Aorta (tissue), 5 donors: ENCODE measurements at regions not wholly inside any gene's neighbourhood (a gene's known extent, or its start where the extent isn't known, plus 50 kb on each side); places are given as distances from the start of the nearest gene placed in this dataset.
"Not testable (repeated sequence)": the region's sequence is repeated elsewhere in the genome, so short reads cannot be mapped to it uniquely, and the experiment has no call there.

ENCODE experiments used
- ATAC-seq: fragments of 200-7000 bp; cut with Tn5 transposase; one replicate; pipeline ENCODE4 v1.9.1; 2022; ENCODE audit warnings: moderate library complexity; ENCODE audit not compliant: low FRiP score
- DNase-seq, 2 donors: peaks; one replicate each; pipeline ENCODE4 v3.0.0-alpha.2; 2020
- H3K27ac ChIP-seq, 2 donors: one replicate each; pipeline ENCODE4 v1.5.1; 2013; ENCODE audit warnings: low read length in 2 of 2, mild to moderate bottlenecking in 2 of 2, moderate library complexity in 2 of 2, control low read depth in 1 of 2, inconsistent platforms in 1 of 2, low read depth in 1 of 2
- H3K27me3 ChIP-seq, 2 donors: one replicate each; pipeline ENCODE4 v1.6.1; 2013; ENCODE audit warnings: control low read depth in 1 of 2, low read length in 1 of 2, mild to moderate bottlenecking in 1 of 2, moderate library complexity in 1 of 2; ENCODE audit not compliant: insufficient read depth in 2 of 2, control insufficient read depth in 1 of 2
- H3K36me3 ChIP-seq, 2 donors: one replicate each; pipeline ENCODE4 v1.6.1; 2013; ENCODE audit warnings: control low read depth in 1 of 2, low read length in 1 of 2, mild to moderate bottlenecking in 1 of 2; ENCODE audit not compliant: insufficient read depth in 2 of 2, control insufficient read depth in 1 of 2
- H3K4me1 ChIP-seq, 2 donors: one replicate each; pipeline ENCODE4 v1.6.1; 2013; ENCODE audit warnings: low read length in 2 of 2, control low read depth in 1 of 2, mild to moderate bottlenecking in 1 of 2, moderate library complexity in 1 of 2; ENCODE audit not compliant: insufficient read depth in 2 of 2, control insufficient read depth in 1 of 2
- H3K4me3 ChIP-seq, 2 donors: one replicate each; pipeline ENCODE4 v1.5.1; 2013; ENCODE audit warnings: low read length in 2 of 2, control low read depth in 1 of 2, mild to moderate bottlenecking in 1 of 2
- H3K9me3 ChIP-seq: one replicate; pipeline ENCODE4 v1.6.1; 2013; ENCODE audit warnings: mild to moderate bottlenecking, low read length; ENCODE audit not compliant: control insufficient read depth
- WGBS, 2 donors: extraction: QIAGEN DNeasy Blood & Tissue Kit; methylation state at CpG; one replicate each; pipeline ENCODE4 v1.1.7; 2013; 5-methylcytosine and 5-hydroxymethylcytosine counted together
- intact Hi-C, 2 donors: fragments of 100-400 bp; cut with DNase I; formaldehyde crosslinking; loops; one replicate each; pipeline versions ENCODE4 v1.14.2 to v1.15.0; 2022
- donor health status: healthy with polysubstance abuse.
- donor health status: Bipolar disorder and iron deficiency.
- donor health status: DM: no; HTN: no; CAD: no.
- donor health status: DM: no; HTN: no; CAD: no.
- donor health status: DM: yes; HTN: yes; CAD: no.

DNA sequence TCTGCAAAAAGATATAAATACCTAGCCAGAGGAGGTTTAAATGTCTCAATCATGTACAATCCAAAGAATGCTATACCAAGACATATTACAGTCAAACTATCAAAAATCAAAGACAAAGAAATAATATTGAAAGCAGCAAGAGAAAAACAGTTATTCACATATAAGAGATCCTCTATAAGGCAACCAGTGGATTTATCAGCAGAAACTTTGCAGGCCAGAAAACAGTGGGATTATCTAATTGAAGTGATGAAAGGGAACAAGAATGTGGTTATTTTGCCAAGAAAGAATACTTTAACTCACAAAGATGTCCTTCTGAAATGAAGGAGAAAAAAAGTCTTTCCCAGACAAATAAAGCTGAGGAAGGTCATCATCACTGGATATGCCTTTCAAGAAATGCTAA, 1318.0 kb downstream of the CDH12 start:
- H3K9me3 ChIP-seq, H3K4me3 ChIP-seq, ATAC-seq, intact Hi-C loops, H3K36me3 ChIP-seq, H3K4me1 ChIP-seq, H3K27ac ChIP-seq, DNase-seq, H3K27me3 ChIP-seq: not testable (repeated sequence)

DNA sequence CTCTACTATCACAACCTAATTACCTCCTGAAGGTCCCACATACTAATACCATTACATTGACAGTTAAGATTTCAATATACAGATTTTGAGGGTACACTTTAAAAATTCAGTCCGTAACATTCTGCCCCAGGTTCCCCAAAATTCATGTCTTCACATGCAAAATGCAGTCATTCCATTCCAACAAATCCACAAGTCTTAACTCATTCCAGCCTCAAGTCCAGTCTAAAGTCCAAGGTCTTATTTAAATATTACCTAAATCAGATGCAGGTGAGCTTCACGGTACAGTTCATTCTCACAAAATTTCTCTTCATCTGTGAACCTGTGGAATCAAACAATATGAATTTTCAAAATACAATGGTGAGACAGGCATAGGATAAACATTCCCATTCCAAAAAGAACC, 1332.0 kb downstream of the CDH12 start:
- H3K9me3 ChIP-seq, H3K4me3 ChIP-seq, H3K4me1 ChIP-seq, H3K36me3 ChIP-seq, H3K27ac ChIP-seq, ATAC-seq, intact Hi-C loops, H3K27me3 ChIP-seq, DNase-seq: not testable (repeated sequence)
- WGBS, 2 donors = 94 to 98% methylated on average over 2 of the region's 2 CpGs

DNA sequence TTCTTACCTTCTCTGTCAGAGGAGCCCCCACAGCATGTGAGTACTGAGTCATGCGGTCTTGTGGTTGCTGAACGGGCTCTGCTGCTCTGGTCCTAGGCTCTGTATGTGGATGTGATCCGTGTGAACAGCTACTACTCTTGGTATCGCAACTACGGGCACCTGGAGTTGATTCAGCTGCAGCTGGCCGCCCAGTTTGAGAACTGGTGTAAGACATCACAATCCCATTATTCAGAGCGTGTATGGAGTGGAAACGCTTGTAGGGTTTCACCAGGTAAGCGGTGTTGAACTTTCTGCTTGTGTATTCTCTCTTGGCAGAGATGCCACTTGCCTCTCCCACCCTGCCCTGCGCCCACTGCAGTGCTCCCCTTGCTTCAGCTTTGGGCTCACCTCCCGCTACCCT, 1356.2 kb downstream of the CDH12 start:
- H3K4me1 ChIP-seq, H3K27me3 ChIP-seq, H3K36me3 ChIP-seq, H3K27ac ChIP-seq, ATAC-seq, H3K9me3 ChIP-seq, H3K4me3 ChIP-seq, intact Hi-C loops: not testable (repeated sequence)
- WGBS, 2 donors = 96 to 98% methylated on average over 8 to 9 of the region's 11 CpGs
- DNase-seq = peak; percentile 40 to 79

DNA sequence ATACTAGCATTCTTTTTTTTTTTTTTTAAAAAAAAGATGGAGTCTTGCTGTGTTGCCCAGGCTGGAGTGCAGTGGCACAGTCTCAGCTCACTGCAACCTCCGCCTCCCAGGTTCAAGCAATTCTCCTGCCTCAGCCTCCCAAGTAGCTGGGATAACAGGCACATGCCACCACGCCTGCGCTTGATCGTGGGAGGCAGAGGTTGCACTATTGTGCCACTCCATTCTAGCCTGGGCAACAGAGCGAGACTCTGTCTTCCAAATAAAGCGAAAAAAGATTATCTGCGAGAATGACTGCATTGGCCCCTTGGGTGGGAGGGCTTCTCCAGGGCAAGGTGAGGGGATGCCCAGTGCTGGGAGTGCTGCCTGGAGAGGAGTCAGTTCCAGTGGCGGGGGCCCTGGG, 1357.1 kb downstream of the CDH12 start:
- H3K36me3 ChIP-seq, intact Hi-C loops, H3K27me3 ChIP-seq, ATAC-seq, H3K27ac ChIP-seq, H3K4me1 ChIP-seq, H3K4me3 ChIP-seq, H3K9me3 ChIP-seq: not testable (repeated sequence)
- DNase-seq = peak; percentile 36 to 82
- WGBS, 2 donors = 90 to 98% methylated on average over 7 of the region's 8 CpGs

DNA sequence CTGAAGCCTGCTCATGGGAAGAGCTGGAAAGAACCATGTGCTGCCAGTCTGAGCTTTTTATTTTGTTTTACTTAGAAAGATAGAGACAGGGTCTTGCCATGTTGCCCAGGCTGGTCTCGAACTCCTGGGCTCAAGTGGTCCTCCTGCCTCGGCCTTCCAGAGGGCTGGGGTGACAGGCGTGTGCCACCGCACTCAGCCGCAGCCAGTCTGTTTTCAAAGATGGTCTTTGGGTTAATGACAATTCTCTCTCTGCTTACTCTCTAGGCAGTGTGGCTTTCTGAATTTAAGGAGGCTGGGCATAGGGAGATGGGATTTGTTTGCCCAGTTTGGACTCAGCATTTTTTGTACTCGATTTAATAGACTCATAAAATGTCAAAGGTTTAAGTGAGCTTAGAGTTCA, 1357.9 kb downstream of the CDH12 start:
- H3K36me3 ChIP-seq, H3K9me3 ChIP-seq, H3K27me3 ChIP-seq, H3K4me1 ChIP-seq, H3K27ac ChIP-seq, intact Hi-C loops, ATAC-seq, H3K4me3 ChIP-seq: not testable (repeated sequence)
- DNase-seq = peak in 1 of 2 donors; percentile 80
- 94 to 97% methylated on average over 6 of the region's 6 CpGs for WGBS, 2 donors

DNA sequence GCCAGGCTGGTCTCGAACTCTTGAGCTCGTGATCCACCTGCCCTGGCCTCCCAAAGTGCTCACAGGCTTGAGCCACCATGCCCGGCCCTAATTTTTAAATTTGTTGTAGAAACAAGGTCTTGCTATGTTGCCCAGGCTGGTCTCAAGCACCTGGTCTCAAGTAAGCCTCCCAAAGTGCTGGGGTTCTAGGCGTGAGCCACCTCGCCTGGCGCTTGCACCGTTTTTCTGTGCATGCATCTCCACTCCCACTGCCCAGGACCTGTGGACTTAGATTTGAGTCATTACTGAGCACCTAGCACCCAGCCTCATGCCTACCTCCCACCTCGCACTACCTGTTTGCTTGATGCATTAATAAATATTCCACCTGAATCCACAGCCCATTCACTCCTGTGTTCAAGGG, 1359.1 kb downstream of the CDH12 start:
- intact Hi-C loops, H3K4me3 ChIP-seq, H3K4me1 ChIP-seq, H3K36me3 ChIP-seq, H3K9me3 ChIP-seq, H3K27me3 ChIP-seq, ATAC-seq, H3K27ac ChIP-seq: not testable (repeated sequence)
- peak; percentile 37 to 87 for DNase-seq
- WGBS, 2 donors = 95 to 97% methylated on average over 6 to 7 of the region's 8 CpGs

DNA sequence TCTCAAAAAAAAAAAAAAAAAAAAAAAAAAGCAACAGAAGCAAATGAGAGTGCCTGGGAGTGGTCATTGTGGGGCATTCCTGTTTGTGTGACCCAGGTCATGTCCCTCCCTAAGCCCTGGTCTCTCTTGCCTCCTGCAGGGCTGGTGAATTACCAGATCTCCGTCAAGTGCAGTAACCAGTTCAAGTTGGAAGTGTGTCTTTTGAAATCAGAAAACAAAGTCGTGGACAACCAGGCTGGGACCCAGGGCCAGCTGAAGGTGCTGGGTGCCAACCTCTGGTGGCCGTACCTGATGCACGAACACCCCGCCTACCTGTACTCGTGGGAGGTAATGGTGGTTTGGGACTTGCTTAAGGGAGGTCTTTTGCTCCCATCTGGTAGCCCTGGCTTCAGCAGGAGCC, 1362.0 kb downstream of the CDH12 start:
- 95 to 96% methylated on average over 6 of the region's 6 CpGs for WGBS, 2 donors
- intact Hi-C loops, H3K4me1 ChIP-seq, H3K27ac ChIP-seq, H3K9me3 ChIP-seq, H3K36me3 ChIP-seq, ATAC-seq, H3K27me3 ChIP-seq, H3K4me3 ChIP-seq: not testable (repeated sequence)
- DNase-seq = peak; percentile 33 to 68

DNA sequence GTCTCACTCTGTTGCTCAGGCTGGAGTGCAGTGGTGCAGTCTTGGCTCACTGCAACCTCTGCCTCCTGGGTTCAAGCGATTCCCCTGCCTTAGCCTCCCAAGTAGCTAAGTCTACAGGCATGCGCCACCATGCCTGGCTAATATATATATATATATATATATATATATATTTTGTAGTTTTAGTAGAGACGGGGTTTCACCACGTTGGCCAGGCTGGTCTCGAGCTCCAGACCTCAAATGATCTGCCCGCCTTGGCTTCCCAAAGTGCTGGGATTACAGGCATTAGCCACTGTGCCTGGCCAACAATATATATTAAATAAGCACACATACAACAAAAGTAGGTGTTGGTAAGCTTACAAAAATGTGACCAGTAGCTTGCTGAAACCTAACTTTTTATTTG, 1364.3 kb downstream of the CDH12 start:
- H3K4me1 ChIP-seq, ATAC-seq, H3K9me3 ChIP-seq, H3K4me3 ChIP-seq, H3K27me3 ChIP-seq, H3K27ac ChIP-seq, intact Hi-C loops, H3K36me3 ChIP-seq: not testable (repeated sequence)
- peak; percentile 42 to 78 for DNase-seq
- 96 to 97% methylated on average over 6 of the region's 6 CpGs for whole genome bisulfite sequencing, 2 donors

DNA sequence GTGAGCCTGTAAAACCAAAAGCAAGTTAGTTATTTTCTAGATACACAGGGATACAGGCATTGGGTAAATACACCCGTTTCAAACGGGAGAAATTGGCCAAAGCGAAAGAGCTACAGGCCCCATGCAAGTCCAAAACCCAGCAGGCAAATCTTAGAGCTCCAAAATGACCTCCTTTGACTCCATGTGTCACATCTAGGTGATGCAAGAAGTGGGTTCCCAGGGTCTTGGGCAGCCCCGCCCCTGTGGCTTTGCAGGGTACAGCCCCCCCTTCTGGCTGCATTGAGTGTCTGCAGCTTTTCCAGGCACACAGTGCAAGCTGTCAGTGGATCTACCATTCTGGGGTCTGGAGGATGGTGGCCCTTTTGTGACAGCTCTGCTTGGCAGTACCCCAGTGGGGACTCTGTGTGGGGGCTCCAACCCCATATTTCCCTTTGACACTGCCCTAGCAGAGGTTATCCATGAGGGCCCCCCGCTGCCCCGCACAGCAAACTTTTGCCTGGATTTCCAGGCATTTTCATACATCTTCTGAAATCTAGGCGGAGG, 1367.6 kb downstream of the CDH12 start:
- H3K9me3 ChIP-seq, H3K4me1 ChIP-seq, intact Hi-C loops, H3K27me3 ChIP-seq, H3K27ac ChIP-seq, H3K4me3 ChIP-seq, ATAC-seq, H3K36me3 ChIP-seq: not testable (repeated sequence)
- peak; percentile 41 to 84 for DNase-seq
- WGBS, 2 donors = 93 to 95% methylated on average over 7 of the region's 7 CpGs
